Cardiac fibroblast (primary cell): ENCODE measurements at regions not wholly inside any gene's neighbourhood (a gene's known extent, or its start where the extent isn't known, plus 50 kb on each side); places are given as distances from the start of the nearest gene placed in this dataset.

Source experiments
- DNase-seq, 2 donors: peaks; one replicate each; pipeline versions ENCODE4 v3.0.0 to v3.0.0-alpha.2; 2010; ENCODE audit warnings: low read depth in 2 of 2
- H3K4me3 ChIP-seq, 2 donors: replicated peaks in 1 of 2; 1 replicate in 1 of 2; 2 replicates in 1 of 2; pipeline ENCODE4 v1.5.1; 2011; ENCODE audit warnings: low read depth in 2 of 2, low read length in 2 of 2, mild to moderate bottlenecking in 2 of 2, moderate library complexity in 1 of 2
- CTCF ChIP-seq: IDR thresholded peaks from one replicate; pipeline ENCODE4 v1.5.1; 2011; ENCODE audit warnings: low read depth, mild to moderate bottlenecking, low read length, inconsistent platforms

- TF ChIP-seq CTCF = no peak
- no peak for DNase-seq
- no peak overlapping the region for H3K4me3 ChIP-seq
Measured at GRCh38 chr11:121757480-121758125, 304.8 kb upstream of the SORL1-AS1 start.

GRCh38 chr11:121755906-121756305 lies 303.1 kb upstream of the SORL1-AS1 start:
- no peak for TF ChIP-seq CTCF
- H3K4me3 ChIP-seq = no peak overlapping the region
- no peak for DNase-seq

- no peak overlapping the region for H3K4me3 ChIP-seq
- no peak for TF ChIP-seq CTCF
Measured at GRCh38 chr11:121755191-121755590, 302.4 kb upstream of the SORL1-AS1 start.

GRCh38 chr11:121754598-121754997 lies 301.8 kb upstream of the SORL1-AS1 start:
- H3K4me3 ChIP-seq = no peak overlapping the region
- TF ChIP-seq CTCF = no peak
- peak in 1 of 2 donors; percentile 63 for DNase-seq

More at GRCh38 chr11:121755191-121755590, 302.4 kb upstream of the SORL1-AS1 start:
- peak in 1 of 2 donors; percentile 15 for DNase-seq

- no peak overlapping the region for H3K4me3 ChIP-seq
- no peak for DNase-seq
- no peak for TF ChIP-seq CTCF
Measured at GRCh38 chr11:121749691-121750090, 296.9 kb upstream of the SORL1-AS1 start.

- no peak overlapping the region for H3K4me3 ChIP-seq
- no peak for TF ChIP-seq CTCF
- DNase-seq = no peak
Measured at GRCh38 chr11:121748068-121748467, 295.3 kb upstream of the SORL1-AS1 start.

- no peak overlapping the region for H3K4me3 ChIP-seq
- no peak for TF ChIP-seq CTCF
- DNase-seq = no peak
Measured at GRCh38 chr11:121743285-121743684, 290.5 kb upstream of the SORL1-AS1 start.
